ENCODE measurements at regions not wholly inside any gene's neighbourhood (a gene's known extent, or its start where the extent isn't known, plus 50 kb on each side); places are given as distances from the start of the nearest gene placed in this dataset.

GRCh38 chr20:51206032-51206662, 183.2 kb upstream of the KCNG1 start:
- TF ChIP-seq, protein P1, sequence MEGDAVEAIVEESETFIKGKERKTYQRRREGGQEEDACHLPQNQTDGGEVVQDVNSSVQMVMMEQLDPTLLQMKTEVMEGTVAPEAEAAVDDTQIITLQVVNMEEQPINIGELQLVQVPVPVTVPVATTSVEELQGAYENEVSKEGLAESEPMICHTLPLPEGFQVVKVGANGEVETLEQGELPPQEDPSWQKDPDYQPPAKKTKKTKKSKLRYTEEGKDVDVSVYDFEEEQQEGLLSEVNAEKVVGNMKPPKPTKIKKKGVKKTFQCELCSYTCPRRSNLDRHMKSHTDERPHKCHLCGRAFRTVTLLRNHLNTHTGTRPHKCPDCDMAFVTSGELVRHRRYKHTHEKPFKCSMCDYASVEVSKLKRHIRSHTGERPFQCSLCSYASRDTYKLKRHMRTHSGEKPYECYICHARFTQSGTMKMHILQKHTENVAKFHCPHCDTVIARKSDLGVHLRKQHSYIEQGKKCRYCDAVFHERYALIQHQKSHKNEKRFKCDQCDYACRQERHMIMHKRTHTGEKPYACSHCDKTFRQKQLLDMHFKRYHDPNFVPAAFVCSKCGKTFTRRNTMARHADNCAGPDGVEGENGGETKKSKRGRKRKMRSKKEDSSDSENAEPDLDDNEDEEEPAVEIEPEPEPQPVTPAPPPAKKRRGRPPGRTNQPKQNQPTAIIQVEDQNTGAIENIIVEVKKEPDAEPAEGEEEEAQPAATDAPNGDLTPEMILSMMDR (IDR thresholded peaks at IDR 0.05; ENCODE audit: insufficient read depth, low read length, poor library complexity, severe bottlenecking): no peak
- no peak for TF ChIP-seq EZH2phosphoT487 (conservative IDR thresholded peaks at IDR 0.05; ENCODE audit: low read length)

Measured in SU-DHL-6 (cell line).